Prostate gland (tissue), 2 donors: ENCODE measurements at regions not wholly inside any gene's neighbourhood (a gene's known extent, or its start where the extent isn't known, plus 50 kb on each side); places are given as distances from the start of the nearest gene placed in this dataset.

ENCODE experiments used
- CTCF ChIP-seq, 4 experiments: fragments of 200-600 bp in 2 of 4; fragments of 450-650 bp in 2 of 4; sonication (generic) in 2 of 4; IDR thresholded peaks; 1 replicate in 3 of 4; 2 replicates in 1 of 4; pipeline ENCODE4 v1.5.1; 2016 to 2019; ENCODE audit warnings: antibody characterized with exemption in 4 of 4, mild to moderate bottlenecking in 2 of 4, moderate library complexity in 2 of 4
- POLR2A ChIP-seq: fragments of 450-650 bp; IDR thresholded peaks from one replicate; pipeline ENCODE4 v1.6.1; 2016; ENCODE audit warnings: antibody characterized with exemption, mild to moderate bottlenecking
- POLR2AphosphoS5 ChIP-seq: sonication (generic); formaldehyde crosslinking; IDR thresholded peaks from one replicate; pipeline ENCODE4 v1.6.1; 2017; ENCODE audit warnings: antibody characterized with exemption

- no peak for TF ChIP-seq CTCF (IDR thresholded peaks at IDR 0.05)
- TF ChIP-seq POLR2A: no peak
- no peak for TF ChIP-seq POLR2AphosphoS5
These were observed 192.2 kb upstream of the LRFN2 start for GRCh38 chr6:40779409-40779808.
